AG04449 (cell line): ENCODE measurements at regions not wholly inside any gene's neighbourhood (a gene's known extent, or its start where the extent isn't known, plus 50 kb on each side); places are given as distances from the start of the nearest gene placed in this dataset.
"Not testable (repeated sequence)": the region's sequence is repeated elsewhere in the genome, so short reads cannot be mapped to it uniquely, and the experiment has no call there.

Experiments used
- CTCF ChIA-PET: fragments of 350-600 bp; formaldehyde crosslinking; extraction: SDS; loops from one replicate; lab custom pipeline; 2021; ENCODE audit warnings: antibody characterized with exemption; lab: Yijun Ruan, JAX
- POLR2A ChIA-PET: fragments of 400-600, 350-600 bp; formaldehyde crosslinking; extraction: SDS; loops from one replicate; lab custom pipeline; 2020; ENCODE audit warnings: antibody characterized with exemption, inconsistent platforms; lab: Yijun Ruan, JAX
- DNase-seq: peaks from one replicate; pipeline ENCODE4 v3.0.0-alpha.2; 2010; ENCODE audit warnings: low read depth, low spot score
- H3K4me3 ChIP-seq: 2 replicates; pipeline ENCODE4 v1.5.1; 2011; ENCODE audit warnings: low read depth, mild to moderate bottlenecking, control low read depth, low read length
- TF ChIP-seq, protein P1 (sequence below): IDR thresholded peaks from one replicate; pipeline ENCODE4 v1.5.1; 2011; ENCODE audit warnings: mild to moderate bottlenecking, moderate library complexity, low read length, control low read depth, inconsistent platforms; ENCODE audit not compliant: insufficient read depth; ENCODE audit errors: missing control alignments

- CTCF ChIA-PET, result interaction anchor here (0.6 to 1.5 kb wide), 11 partner anchors 9 to 401 kb away, joined by 3 to 4 read pairs (median 3); partner anchors contain the start of gene UNC13B
- H3K4me3 ChIP-seq, POLR2A ChIA-PET, DNase-seq: not testable (repeated sequence)
- TF ChIP-seq, protein P1, sequence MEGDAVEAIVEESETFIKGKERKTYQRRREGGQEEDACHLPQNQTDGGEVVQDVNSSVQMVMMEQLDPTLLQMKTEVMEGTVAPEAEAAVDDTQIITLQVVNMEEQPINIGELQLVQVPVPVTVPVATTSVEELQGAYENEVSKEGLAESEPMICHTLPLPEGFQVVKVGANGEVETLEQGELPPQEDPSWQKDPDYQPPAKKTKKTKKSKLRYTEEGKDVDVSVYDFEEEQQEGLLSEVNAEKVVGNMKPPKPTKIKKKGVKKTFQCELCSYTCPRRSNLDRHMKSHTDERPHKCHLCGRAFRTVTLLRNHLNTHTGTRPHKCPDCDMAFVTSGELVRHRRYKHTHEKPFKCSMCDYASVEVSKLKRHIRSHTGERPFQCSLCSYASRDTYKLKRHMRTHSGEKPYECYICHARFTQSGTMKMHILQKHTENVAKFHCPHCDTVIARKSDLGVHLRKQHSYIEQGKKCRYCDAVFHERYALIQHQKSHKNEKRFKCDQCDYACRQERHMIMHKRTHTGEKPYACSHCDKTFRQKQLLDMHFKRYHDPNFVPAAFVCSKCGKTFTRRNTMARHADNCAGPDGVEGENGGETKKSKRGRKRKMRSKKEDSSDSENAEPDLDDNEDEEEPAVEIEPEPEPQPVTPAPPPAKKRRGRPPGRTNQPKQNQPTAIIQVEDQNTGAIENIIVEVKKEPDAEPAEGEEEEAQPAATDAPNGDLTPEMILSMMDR, result peak; percentile 74
Measured at GRCh38 chr9:34760196-34761040, 50.5 kb upstream of the CCL21 start.
